SW480 (cell line): ENCODE measurements at regions not wholly inside any gene's neighbourhood (a gene's known extent, or its start where the extent isn't known, plus 50 kb on each side); places are given as distances from the start of the nearest gene placed in this dataset.
"Not testable (repeated sequence)": the region's sequence is repeated elsewhere in the genome, so short reads cannot be mapped to it uniquely, and the experiment has no call there.

Source experiments
- DNase-seq: peaks from one replicate; pipeline ENCODE4 v3.0.0-alpha.2; 2016; ENCODE audit warnings: low spot score

- DNase-seq, result no peak
These were observed 160.4 kb upstream of the KCNH8 start for GRCh38 chr3:18987862-18988447.

GRCh38 chr3:18987070-18987469 lies 161.2 kb upstream of the KCNH8 start:
- no peak for DNase-seq

- DNase-seq, result no peak
These were observed 165.4 kb upstream of the KCNH8 start for GRCh38 chr3:18982920-18983319.

GRCh38 chr3:18976102-18976501 lies 172.2 kb upstream of the KCNH8 start:
- DNase-seq, result not testable (repeated sequence)

- DNase-seq, result no peak
These were observed 180.2 kb upstream of the KCNH8 start for GRCh38 chr3:18968120-18968519.

- DNase-seq, result no peak
These were observed 182.5 kb upstream of the KCNH8 start for GRCh38 chr3:18965781-18966180.

GRCh38 chr3:18964640-18965039 lies 183.7 kb upstream of the KCNH8 start:
- no peak for DNase-seq

- no peak for DNase-seq
These were observed 197.0 kb upstream of the KCNH8 start for GRCh38 chr3:18951333-18951732.

GRCh38 chr3:18946524-18946923 lies 201.8 kb upstream of the KCNH8 start:
- DNase-seq, result peak; percentile 13

- no peak for DNase-seq
These were observed 210.7 kb upstream of the KCNH8 start for GRCh38 chr3:18937574-18937973.

GRCh38 chr3:18919158-18919557 lies 229.2 kb upstream of the KCNH8 start:
- DNase-seq, result no peak

GRCh38 chr3:18917923-18918322 lies 230.4 kb upstream of the KCNH8 start:
- no peak for DNase-seq

GRCh38 chr3:18902081-18902793 lies 246.1 kb upstream of the KCNH8 start:
- DNase-seq, result no peak

GRCh38 chr3:18901571-18901970 lies 246.7 kb upstream of the KCNH8 start:
- no peak for DNase-seq

GRCh38 chr3:18900994-18901393 lies 247.3 kb upstream of the KCNH8 start:
- DNase-seq, result no peak

GRCh38 chr3:18898911-18899310 lies 249.4 kb upstream of the KCNH8 start:
- DNase-seq, result peak; percentile 0

- DNase-seq, result no peak
These were observed 255.6 kb upstream of the KCNH8 start for GRCh38 chr3:18892756-18893155.

GRCh38 chr3:18892047-18892446 lies 256.3 kb upstream of the KCNH8 start:
- DNase-seq, result no peak

GRCh38 chr3:18891641-18892040 lies 256.7 kb upstream of the KCNH8 start:
- no peak for DNase-seq

GRCh38 chr3:18890449-18890848 lies 257.9 kb upstream of the KCNH8 start:
- DNase-seq, result no peak

GRCh38 chr3:18888819-18889218 lies 259.5 kb upstream of the KCNH8 start:
- DNase-seq, result no peak

- DNase-seq, result no peak
These were observed 259.9 kb upstream of the KCNH8 start for GRCh38 chr3:18888370-18888769.

- DNase-seq, result no peak
These were observed 262.0 kb upstream of the KCNH8 start for GRCh38 chr3:18886331-18886730.

GRCh38 chr3:18885612-18886011 lies 262.7 kb upstream of the KCNH8 start:
- DNase-seq, result no peak
